GM19455 (cell line): ENCODE measurements at regions not wholly inside any gene's neighbourhood (a gene's known extent, or its start where the extent isn't known, plus 50 kb on each side); places are given as distances from the start of the nearest gene placed in this dataset.
"Not testable (repeated sequence)": the region's sequence is repeated elsewhere in the genome, so short reads cannot be mapped to it uniquely, and the experiment has no call there.

ENCODE experiments used
- ATAC-seq: cut with Tn5 transposase; IDR thresholded peaks from one replicate; pipeline ENCODE4 v1.9.1; 2021; ENCODE audit not compliant: unreplicated experiment

- no peak for ATAC-seq
Observed at GRCh38 chr4:66339007-66339406, 668.7 kb upstream of the EPHA5 start.

- no peak for ATAC-seq
Observed at GRCh38 chr4:66331761-66332160, 661.5 kb upstream of the EPHA5 start.

- no peak for ATAC-seq
Observed at GRCh38 chr4:66330125-66330524, 659.8 kb upstream of the EPHA5 start.

DNA sequence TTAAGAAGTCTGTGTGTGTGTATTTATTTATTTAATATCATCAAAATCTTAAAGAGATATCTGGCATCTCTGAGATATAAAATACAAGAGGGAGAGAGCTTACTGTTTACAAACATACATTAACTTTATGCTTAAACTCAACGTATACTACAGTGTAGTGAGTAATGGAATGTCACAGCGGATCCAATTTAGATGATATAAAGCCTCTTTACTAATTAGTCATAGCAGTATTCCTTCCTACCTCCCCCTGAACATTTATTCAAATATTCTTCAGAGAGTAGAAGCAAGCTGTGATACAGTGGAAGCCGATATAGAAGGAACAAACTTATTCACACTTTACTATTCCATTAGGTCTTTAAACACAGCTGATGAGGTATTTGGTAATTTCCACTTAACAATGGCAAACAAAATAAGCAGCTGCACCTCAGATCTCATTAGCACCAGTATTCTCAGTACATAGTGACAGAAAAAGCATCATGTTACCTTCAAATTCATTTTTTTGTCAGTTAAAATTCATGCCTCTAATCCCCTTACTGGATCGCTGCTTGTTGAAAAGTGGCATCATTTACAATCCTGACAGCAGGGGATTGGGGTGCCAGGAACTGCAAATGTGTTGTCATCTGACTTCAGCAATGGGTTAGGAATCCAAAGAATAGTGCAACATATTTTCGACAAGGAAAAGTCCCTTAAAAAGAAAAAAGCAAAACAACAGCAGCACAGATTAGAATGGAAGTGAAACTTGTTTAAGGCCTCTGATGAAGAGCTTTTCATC lies 658.7 kb upstream of the EPHA5 start:
- ATAC-seq = no peak

DNA sequence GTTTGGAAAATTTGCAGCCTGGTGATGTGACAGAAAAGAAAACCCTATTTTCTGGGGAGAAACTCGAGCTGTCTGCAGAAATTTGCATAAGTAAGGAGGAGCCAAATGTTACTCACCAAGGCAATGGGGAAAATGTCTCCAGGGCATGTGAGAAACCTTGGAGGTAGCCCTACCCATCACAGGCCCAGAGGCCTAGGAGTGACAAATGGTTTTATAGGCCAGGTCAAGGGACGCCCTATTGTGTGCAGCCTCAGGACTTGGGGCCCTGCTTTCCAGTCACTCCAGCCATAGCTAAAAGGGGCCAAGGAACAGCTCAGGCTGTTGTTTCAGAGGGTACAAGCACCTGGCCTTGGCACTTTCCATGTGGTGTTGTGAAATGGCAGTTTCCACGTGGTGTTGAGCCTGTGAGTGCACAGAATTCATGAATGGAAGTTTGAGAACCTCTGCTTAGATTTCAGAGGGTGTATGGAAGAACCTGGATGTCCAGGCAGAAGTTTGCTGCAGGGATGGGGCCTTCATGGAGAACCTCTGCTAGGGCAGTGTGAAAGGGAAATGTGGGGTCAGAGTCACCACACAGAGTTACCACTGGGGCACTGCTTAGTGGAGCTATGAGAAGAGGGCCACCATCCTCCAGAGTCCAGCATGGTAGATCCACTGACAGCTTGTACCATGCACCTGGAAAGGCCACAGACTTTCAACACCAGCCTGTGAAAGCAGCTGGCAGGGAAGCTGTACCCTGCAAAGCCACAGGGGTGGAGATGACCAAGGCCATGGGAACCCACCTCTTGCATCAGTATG lies 637.6 kb upstream of the EPHA5 start:
- ATAC-seq = no peak

DNA sequence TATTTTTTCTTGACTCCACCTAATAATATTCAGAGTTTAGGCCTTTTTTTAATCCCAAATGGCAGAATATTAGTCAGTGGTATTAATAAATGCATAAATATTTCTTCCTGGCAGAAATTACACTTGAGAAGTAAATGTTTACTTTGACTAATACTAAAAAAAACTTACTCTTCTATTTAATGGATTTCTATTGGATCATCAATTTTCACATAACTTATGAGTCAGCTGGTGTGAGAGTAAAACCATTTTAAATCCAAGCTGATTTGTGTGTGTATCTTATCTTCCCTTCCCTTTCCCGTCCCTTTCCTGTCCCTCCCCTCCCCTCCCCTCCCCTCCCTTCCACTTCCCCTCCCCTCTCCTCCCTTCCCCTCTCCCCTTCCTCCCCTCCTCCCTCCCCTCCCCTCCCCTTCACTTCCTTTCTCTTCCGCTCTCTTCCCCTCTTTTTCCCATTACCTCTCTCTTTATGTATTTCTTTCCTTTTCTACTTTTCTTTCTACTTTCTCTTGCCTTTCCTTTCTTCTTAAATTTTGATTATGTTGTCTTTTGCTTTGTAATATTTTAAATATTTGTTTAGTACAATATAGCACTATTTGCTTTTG lies 630.1 kb upstream of the EPHA5 start:
- no peak for ATAC-seq

DNA sequence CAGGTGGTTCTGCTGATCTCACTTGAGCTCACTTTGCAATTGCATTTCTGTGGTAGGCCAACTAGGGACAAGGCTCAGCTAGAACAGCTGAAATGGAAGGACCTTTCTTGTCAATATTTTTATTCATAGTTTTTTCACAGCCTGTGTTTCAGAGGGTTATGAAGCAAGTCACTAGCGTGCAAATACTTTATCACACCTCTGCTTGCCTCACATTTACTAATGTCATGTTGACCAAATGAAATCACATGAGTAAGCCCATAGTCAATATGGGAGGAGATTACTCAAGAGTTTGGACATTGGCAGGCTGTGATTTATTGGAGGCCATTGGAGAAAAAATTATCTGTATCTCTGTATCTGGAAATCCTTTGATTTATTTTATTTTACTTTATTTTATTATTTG lies 628.3 kb upstream of the EPHA5 start:
- no peak for ATAC-seq

- no peak for ATAC-seq
Observed at GRCh38 chr4:66297703-66298102, 627.4 kb upstream of the EPHA5 start.

DNA sequence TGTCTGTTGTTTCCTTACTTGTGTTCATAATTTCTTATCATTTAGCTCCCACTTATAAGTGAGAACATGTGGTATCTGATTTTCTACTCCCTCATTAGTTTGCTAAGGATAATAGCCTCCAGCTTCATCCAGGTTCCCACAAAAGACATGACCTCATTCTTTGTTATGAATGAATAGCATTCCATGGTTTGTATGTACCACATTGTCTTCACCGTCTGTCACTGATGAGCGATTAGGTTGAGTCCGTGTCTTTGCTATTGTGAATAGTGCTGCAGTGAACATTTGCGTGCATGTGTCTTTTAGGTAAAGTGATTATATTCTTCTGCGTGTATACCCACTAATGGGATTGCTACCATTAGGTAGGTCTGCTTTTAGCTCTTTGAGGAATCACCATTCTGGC lies 624.3 kb upstream of the EPHA5 start:
- no peak for ATAC-seq

DNA sequence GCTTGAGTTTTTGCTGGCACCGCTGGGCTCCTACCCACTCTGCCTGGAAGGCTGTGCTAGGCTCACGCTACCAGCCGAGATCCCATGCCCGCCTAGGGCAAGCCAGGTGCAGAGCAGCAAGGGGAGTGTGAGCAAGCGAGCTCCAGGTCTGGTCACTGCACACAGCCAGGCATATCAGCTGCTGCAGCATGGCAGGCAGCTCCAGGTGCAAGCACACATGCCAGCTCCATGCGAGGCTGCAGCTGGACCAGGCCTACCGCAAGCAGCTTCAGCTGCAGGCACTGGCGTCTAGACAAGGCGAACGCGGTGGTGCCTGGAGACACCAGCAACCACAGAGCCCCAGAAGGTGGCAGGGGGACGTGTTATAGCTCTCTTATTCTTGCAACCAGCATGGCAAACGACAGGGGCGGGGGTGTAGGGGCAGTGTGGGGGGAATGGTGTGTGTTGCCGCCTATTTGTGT lies 614.7 kb upstream of the EPHA5 start:
- ATAC-seq = no peak

- ATAC-seq = no peak
Observed at GRCh38 chr4:66279084-66279483, 608.8 kb upstream of the EPHA5 start.

GRCh38 chr4:66275411-66276038 lies 605.2 kb upstream of the EPHA5 start:
- no peak for ATAC-seq

- no peak for ATAC-seq
Observed at GRCh38 chr4:66273110-66273509, 602.8 kb upstream of the EPHA5 start.

GRCh38 chr4:66270356-66270755 lies 600.1 kb upstream of the EPHA5 start:
- ATAC-seq = not testable (repeated sequence)

DNA sequence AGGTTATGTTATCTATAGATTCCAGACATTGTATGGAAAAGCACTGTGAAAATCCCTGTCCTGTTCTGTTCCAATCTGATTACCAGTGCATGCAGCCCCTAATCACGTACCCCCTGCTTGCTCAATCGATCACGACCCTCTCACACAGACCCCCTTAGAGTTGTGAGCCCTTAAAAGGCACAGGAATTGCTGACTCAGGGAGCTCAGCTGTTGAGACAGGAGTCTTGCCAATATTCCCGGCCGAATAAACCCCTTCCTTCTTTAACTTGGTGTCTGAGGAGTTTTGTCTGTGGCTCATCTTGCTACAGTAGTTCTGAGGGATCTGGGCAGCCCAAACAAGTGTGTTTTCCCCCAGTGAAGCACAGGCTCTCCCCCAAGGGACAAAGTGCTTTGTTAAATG lies 596.3 kb upstream of the EPHA5 start:
- not testable (repeated sequence) for ATAC-seq

DNA sequence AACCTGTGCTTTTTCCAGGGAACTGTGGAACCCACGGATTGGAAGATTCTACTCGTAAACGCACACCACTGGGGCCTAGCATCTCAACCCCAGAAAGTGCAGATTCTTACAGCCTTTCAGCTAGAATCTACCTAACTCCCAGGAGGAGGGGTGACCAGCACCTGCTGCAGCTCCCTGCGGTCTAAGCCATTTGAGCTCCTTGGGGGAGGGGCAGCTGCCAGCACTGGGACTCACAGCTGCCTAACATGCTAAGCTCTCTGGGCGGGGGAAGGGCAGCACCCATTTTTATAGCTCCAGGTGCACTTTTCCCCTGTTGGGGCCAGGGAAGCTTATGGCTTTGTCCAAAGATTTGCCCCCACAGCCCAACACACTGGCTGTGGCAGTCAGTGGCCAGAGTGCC lies 595.7 kb upstream of the EPHA5 start:
- ATAC-seq = no peak

- no peak for ATAC-seq
Observed at GRCh38 chr4:66252291-66252690, 582.0 kb upstream of the EPHA5 start.

- ATAC-seq = no peak
Observed at GRCh38 chr4:66246643-66247042, 576.4 kb upstream of the EPHA5 start.

GRCh38 chr4:66235876-66236275 lies 565.6 kb upstream of the EPHA5 start:
- ATAC-seq = no peak

DNA sequence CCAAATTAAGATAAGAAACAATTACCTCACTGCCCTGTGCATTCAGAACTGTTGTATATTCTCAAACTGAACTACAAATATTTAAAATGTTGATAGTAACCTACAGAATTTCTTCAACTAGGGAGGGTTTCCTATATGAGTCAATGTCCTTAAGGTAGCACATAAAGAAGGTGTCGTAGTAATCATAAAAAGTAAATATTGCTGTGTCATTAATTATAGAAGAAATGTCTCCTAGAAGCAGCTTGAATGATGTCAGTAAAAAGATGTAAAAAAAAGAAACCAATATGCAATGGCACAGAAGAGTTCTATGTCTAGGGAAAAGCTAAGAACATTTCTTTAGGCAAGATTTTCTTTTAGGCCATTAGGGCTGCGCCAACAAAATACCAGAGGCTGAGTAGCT lies 559.6 kb upstream of the EPHA5 start:
- ATAC-seq = no peak

- no peak for ATAC-seq
Observed at GRCh38 chr4:66225539-66225938, 555.2 kb upstream of the EPHA5 start.
